Stimulated activated naive CD4-positive, alpha-beta T cell treated with Interleukin-2 at 50 U/mL for 16 hours (primary cell): ENCODE measurements at regions not wholly inside any gene's neighbourhood (a gene's known extent, or its start where the extent isn't known, plus 50 kb on each side); places are given as distances from the start of the nearest gene placed in this dataset.

Experiments used
- DNase-seq: peaks from one replicate; lab custom pipeline; 2025; lab: John Stamatoyannopoulos, UW

GRCh38 chr2:198219292-198219691, 414.9 kb downstream of the PLCL1 start:
- DNase-seq, result no peak

- DNase-seq, result no peak
These were observed 409.8 kb downstream of the PLCL1 start for GRCh38 chr2:198214114-198214596.

GRCh38 chr2:198213253-198213652, 408.9 kb downstream of the PLCL1 start:
- no peak for DNase-seq

GRCh38 chr2:198211706-198212105, 407.3 kb downstream of the PLCL1 start:
- DNase-seq, result no peak

GRCh38 chr2:198203336-198204069, 399.1 kb downstream of the PLCL1 start:
- DNase-seq, result no peak
